Nephron (organoid): ENCODE measurements at regions not wholly inside any gene's neighbourhood (a gene's known extent, or its start where the extent isn't known, plus 50 kb on each side); places are given as distances from the start of the nearest gene placed in this dataset.

Source experiments
- H3K27ac Mint-ChIP-seq, 3 experiments: 2 replicates each; pipeline ENCODE4 v1.8.0; 2020; ENCODE audit warnings: mixed read lengths in 3 of 3, mild to moderate bottlenecking in 2 of 3, moderate library complexity in 1 of 3
- H3K27me3 Mint-ChIP-seq: 2 replicates; pipeline ENCODE4 v1.8.0; 2021; ENCODE audit warnings: low read depth, mild to moderate bottlenecking, moderate library complexity, mixed read lengths
- H3K36me3 Mint-ChIP-seq: 2 replicates; pipeline ENCODE4 v1.8.0; 2020; ENCODE audit warnings: low read depth, mixed read lengths
- H3K4me1 Mint-ChIP-seq: 2 replicates; pipeline ENCODE4 v1.8.0; 2020; ENCODE audit warnings: mixed read lengths
- H3K4me3 Mint-ChIP-seq, 3 experiments: 2 replicates each; pipeline ENCODE4 v1.8.0; 2020; ENCODE audit warnings: mild to moderate bottlenecking in 3 of 3, mixed read lengths in 3 of 3, moderate library complexity in 2 of 3
- H3K9me3 Mint-ChIP-seq: 2 replicates; pipeline ENCODE4 v1.8.0; 2020; ENCODE audit warnings: mixed read lengths
- TF ChIP-seq, protein P1 (sequence below), 3 experiments: fragments of 200-600 bp; sonication (generic); IDR thresholded peaks; one replicate each; pipeline ENCODE4 v1.5.0; 2021; ENCODE audit warnings: antibody characterized with exemption in 3 of 3; ENCODE audit not compliant: unreplicated experiment in 3 of 3

GRCh38 chr11:15699978-15700377 is 585.3 kb downstream of the INSC start:
- H3K27me3 Mint-ChIP-seq: peaks cover 4% of the 10 kb centered on the region
- no peaks in the 10 kb centered on the region for H3K9me3 Mint-ChIP-seq
- no peaks in the 10 kb centered on the region for H3K36me3 Mint-ChIP-seq
- no peak overlapping the region for H3K4me3 Mint-ChIP-seq
- no peak overlapping the region for H3K27ac Mint-ChIP-seq
- H3K4me1 Mint-ChIP-seq: peaks cover 7% of the 10 kb centered on the region
- TF ChIP-seq, protein P1, sequence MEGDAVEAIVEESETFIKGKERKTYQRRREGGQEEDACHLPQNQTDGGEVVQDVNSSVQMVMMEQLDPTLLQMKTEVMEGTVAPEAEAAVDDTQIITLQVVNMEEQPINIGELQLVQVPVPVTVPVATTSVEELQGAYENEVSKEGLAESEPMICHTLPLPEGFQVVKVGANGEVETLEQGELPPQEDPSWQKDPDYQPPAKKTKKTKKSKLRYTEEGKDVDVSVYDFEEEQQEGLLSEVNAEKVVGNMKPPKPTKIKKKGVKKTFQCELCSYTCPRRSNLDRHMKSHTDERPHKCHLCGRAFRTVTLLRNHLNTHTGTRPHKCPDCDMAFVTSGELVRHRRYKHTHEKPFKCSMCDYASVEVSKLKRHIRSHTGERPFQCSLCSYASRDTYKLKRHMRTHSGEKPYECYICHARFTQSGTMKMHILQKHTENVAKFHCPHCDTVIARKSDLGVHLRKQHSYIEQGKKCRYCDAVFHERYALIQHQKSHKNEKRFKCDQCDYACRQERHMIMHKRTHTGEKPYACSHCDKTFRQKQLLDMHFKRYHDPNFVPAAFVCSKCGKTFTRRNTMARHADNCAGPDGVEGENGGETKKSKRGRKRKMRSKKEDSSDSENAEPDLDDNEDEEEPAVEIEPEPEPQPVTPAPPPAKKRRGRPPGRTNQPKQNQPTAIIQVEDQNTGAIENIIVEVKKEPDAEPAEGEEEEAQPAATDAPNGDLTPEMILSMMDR (IDR thresholded peaks at IDR 0.05; ENCODE audit: unreplicated experiment in 3 of 3): no peak

- Mint-ChIP-seq H3K4me3 (no peak overlapping the region), H3K27me3 (peaks cover 4% of the 10 kb centered on the region), H3K36me3 (no peaks in the 10 kb centered on the region), H3K9me3 (no peaks in the 10 kb centered on the region), H3K27ac (no peak overlapping the region), H3K4me1 (peaks cover 7% of the 10 kb centered on the region)
- TF ChIP-seq, protein P1 (IDR thresholded peaks at IDR 0.05; ENCODE audit: unreplicated experiment in 3 of 3): no peak
Observed at GRCh38 chr11:15700456-15700855, 585.7 kb downstream of the INSC start.

DNA sequence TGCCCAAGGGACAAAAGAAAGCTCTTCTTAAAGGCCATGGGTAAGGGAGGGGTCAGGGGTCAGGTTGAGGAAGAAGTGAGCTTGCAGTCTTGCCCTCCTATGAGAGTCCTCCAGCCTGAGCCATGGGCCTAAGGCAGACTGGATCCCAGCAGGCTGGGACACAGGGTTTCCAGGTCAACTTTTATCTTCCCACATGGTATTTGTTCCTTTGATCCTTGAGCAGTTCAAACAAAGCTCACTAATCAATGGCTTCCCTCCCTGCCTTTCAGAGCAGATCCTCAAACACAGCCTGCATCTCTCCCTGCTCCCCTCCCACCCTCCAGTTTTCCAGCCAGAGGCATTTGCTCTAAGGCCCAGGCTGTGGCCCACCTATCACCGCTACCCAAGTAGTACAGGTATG is 589.3 kb downstream of the INSC start:
- Mint-ChIP-seq H3K27ac (no peak overlapping the region), H3K4me3 (no peak overlapping the region), H3K9me3 (no peaks in the 10 kb centered on the region), H3K36me3 (no peaks in the 10 kb centered on the region), H3K4me1 (peaks cover 19% of the 10 kb centered on the region), H3K27me3 (peaks cover 4% of the 10 kb centered on the region)
- TF ChIP-seq, protein P1 (IDR thresholded peaks at IDR 0.05; ENCODE audit: unreplicated experiment in 3 of 3): no peak

- no peak overlapping the region for H3K4me3 Mint-ChIP-seq
- peaks cover 19% of the 10 kb centered on the region for H3K4me1 Mint-ChIP-seq
- H3K9me3 Mint-ChIP-seq: no peaks in the 10 kb centered on the region
- TF ChIP-seq, protein P1 (IDR thresholded peaks at IDR 0.05; ENCODE audit: unreplicated experiment in 3 of 3): no peak
- H3K27me3 Mint-ChIP-seq: peaks cover 2% of the 10 kb centered on the region
- no peak overlapping the region for H3K27ac Mint-ChIP-seq
- no peaks in the 10 kb centered on the region for H3K36me3 Mint-ChIP-seq
Observed at GRCh38 chr11:15704556-15704955, 589.8 kb downstream of the INSC start.

- Mint-ChIP-seq H3K4me1 (peaks cover 26% of the 10 kb centered on the region), H3K27me3 (no peaks in the 10 kb centered on the region), H3K36me3 (no peaks in the 10 kb centered on the region), H3K4me3 (no peak overlapping the region), H3K27ac (no peak overlapping the region), H3K9me3 (no peaks in the 10 kb centered on the region)
- TF ChIP-seq, protein P1 (IDR thresholded peaks at IDR 0.05; ENCODE audit: unreplicated experiment in 3 of 3): no peak
Observed at GRCh38 chr11:15705891-15706290, 591.2 kb downstream of the INSC start.

- H3K4me1 Mint-ChIP-seq: peaks cover 37% of the 10 kb centered on the region
- TF ChIP-seq, protein P1 (IDR thresholded peaks at IDR 0.05; ENCODE audit: unreplicated experiment in 3 of 3): no peak
- H3K27me3 Mint-ChIP-seq: no peaks in the 10 kb centered on the region
- H3K9me3 Mint-ChIP-seq: no peaks in the 10 kb centered on the region
- peak overlapping the region in 2 of 3 experiments; percentile 20 to 54 for H3K27ac Mint-ChIP-seq
- H3K36me3 Mint-ChIP-seq: no peaks in the 10 kb centered on the region
- no peak overlapping the region for H3K4me3 Mint-ChIP-seq
Observed at GRCh38 chr11:15707194-15707593, 592.5 kb downstream of the INSC start.
